Neural crest cell (in vitro differentiated cells): ENCODE measurements at regions not wholly inside any gene's neighbourhood (a gene's known extent, or its start where the extent isn't known, plus 50 kb on each side); places are given as distances from the start of the nearest gene placed in this dataset.

Experiments used
- DNase-seq: peaks from one replicate; pipeline ENCODE4 v3.0.0; 2021; ENCODE audit warnings: low read depth, mixed read lengths, low spot score
- H3K27ac Mint-ChIP-seq: one replicate; pipeline ENCODE4 v1.8.0; 2021; ENCODE audit warnings: mild to moderate bottlenecking, mixed read lengths; ENCODE audit not compliant: unreplicated experiment
- H3K27me3 Mint-ChIP-seq: 2 replicates; pipeline ENCODE4 v1.8.0; 2021; ENCODE audit warnings: low read depth, mild to moderate bottlenecking, mixed read lengths
- H3K36me3 Mint-ChIP-seq: 2 replicates; pipeline ENCODE4 v1.8.0; 2021; ENCODE audit warnings: low read depth, mild to moderate bottlenecking, mixed read lengths
- H3K4me1 Mint-ChIP-seq: 2 replicates; pipeline ENCODE4 v1.8.0; 2021; ENCODE audit warnings: mixed read lengths
- H3K4me3 Mint-ChIP-seq: one replicate; pipeline ENCODE4 v1.8.0; 2021; ENCODE audit warnings: mild to moderate bottlenecking, mixed read lengths
- H3K9me3 Mint-ChIP-seq: 2 replicates; pipeline ENCODE4 v1.8.0; 2021; ENCODE audit warnings: mixed read lengths
- CTCF ChIP-seq: fragments of 200-600 bp; sonication (generic); conservative IDR thresholded peaks from 2 replicates; pipeline ENCODE4 v1.5.0; 2021; ENCODE audit warnings: antibody characterized with exemption, mild to moderate bottlenecking

DNA sequence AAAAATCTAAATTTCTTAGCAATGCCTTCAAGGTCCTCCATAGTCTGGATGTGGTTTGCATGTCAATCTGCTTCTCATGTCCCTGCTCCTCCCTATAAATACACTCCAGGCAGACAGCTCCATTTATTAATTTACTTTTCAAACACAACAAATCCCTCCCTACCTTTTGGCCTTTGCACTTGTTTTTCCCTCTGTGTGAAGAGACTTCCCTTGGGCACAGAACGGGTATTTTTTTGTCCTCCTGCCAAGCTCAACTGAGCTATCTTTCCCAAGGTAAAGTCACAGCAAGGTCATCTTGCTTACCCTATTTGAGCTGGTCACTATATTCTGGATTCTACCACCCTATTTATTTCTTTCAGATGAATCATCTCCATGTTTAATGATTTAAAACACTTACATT lies 159.6 kb upstream of the ANKH start:
- Mint-ChIP-seq H3K4me3 (no peak overlapping the region), H3K27ac (peak overlapping the region; percentile 53), H3K27me3 (no peaks in the 10 kb centered on the region), H3K4me1 (no peaks in the 10 kb centered on the region), H3K9me3 (no peaks in the 10 kb centered on the region), H3K36me3 (no peaks in the 10 kb centered on the region)
- no peak for DNase-seq
- no peak for TF ChIP-seq CTCF

- no peaks in the 10 kb centered on the region for H3K27me3 Mint-ChIP-seq
- H3K4me3 Mint-ChIP-seq: no peak overlapping the region
- H3K9me3 Mint-ChIP-seq: no peaks in the 10 kb centered on the region
- TF ChIP-seq CTCF: no peak
- no peaks in the 10 kb centered on the region for H3K36me3 Mint-ChIP-seq
- no peak overlapping the region for H3K27ac Mint-ChIP-seq
- no peaks in the 10 kb centered on the region for H3K4me1 Mint-ChIP-seq
- DNase-seq: no peak
Observed at GRCh38 chr5:15027764-15028163, 156.2 kb upstream of the ANKH start.

DNA sequence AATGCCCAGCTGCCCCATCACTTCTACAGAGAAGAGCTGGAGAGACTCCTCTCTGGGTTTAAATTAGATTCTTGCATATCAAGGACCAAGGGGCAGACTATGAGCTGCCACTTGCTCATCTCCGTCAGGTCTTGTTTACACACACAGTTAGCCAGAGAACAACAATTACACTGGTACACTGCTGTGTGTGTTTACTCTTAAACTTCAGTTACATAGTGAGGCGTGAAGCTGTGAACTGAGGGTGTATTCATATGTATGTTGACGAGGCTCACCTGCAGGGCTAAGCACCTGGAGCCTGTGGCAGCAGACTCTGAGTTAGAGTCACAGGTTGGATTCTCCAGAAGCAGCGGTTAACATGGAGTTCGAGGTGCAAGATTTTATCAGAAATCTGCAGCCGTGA lies 155.4 kb upstream of the ANKH start:
- Mint-ChIP-seq H3K9me3 (no peaks in the 10 kb centered on the region), H3K4me1 (no peaks in the 10 kb centered on the region), H3K36me3 (no peaks in the 10 kb centered on the region), H3K27me3 (no peaks in the 10 kb centered on the region), H3K27ac (no peak overlapping the region), H3K4me3 (no peak overlapping the region)
- TF ChIP-seq CTCF: no peak
- no peak for DNase-seq

GRCh38 chr5:15026011-15026893 lies 154.7 kb upstream of the ANKH start:
- no peak for DNase-seq
- no peaks in the 10 kb centered on the region for H3K27me3 Mint-ChIP-seq

DNA sequence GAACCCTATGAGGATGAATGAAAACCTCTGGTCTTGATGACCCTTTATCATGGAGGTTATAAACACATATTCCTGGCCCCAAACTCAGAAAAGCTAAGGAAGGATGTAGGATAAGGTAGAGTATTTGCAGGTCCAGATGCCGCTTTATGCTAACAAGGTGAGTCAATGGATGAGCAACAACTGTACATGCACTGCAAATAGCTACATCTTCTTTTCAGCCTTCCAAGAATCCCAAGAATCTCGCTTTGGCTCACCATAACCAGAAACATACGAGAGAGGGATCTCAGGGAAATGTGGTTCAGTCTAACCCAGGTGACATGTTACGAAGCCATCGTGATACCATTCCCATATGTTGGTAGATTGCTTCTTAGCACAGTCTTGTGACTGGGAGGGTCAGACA lies 152.3 kb upstream of the ANKH start:
- no peak overlapping the region for H3K27ac Mint-ChIP-seq
- no peaks in the 10 kb centered on the region for H3K27me3 Mint-ChIP-seq
- TF ChIP-seq CTCF: no peak

More at GRCh38 chr5:15026011-15026893, 154.7 kb upstream of the ANKH start:
- peaks cover 3% of the 10 kb centered on the region for H3K4me1 Mint-ChIP-seq
- H3K4me3 Mint-ChIP-seq: no peak overlapping the region
- H3K9me3 Mint-ChIP-seq: no peaks in the 10 kb centered on the region
- H3K36me3 Mint-ChIP-seq: no peaks in the 10 kb centered on the region
- TF ChIP-seq CTCF: no peak
- H3K27ac Mint-ChIP-seq: no peak overlapping the region

More for the DNA sequence above, 152.3 kb upstream of the ANKH start:
- DNase-seq: no peak
- no peak overlapping the region for H3K4me3 Mint-ChIP-seq
- H3K9me3 Mint-ChIP-seq: peaks cover 7% of the 10 kb centered on the region
- peaks cover 4% of the 10 kb centered on the region for H3K36me3 Mint-ChIP-seq
- H3K4me1 Mint-ChIP-seq: peaks cover 14% of the 10 kb centered on the region
